ENCODE measurements at regions not wholly inside any gene's neighbourhood (a gene's known extent, or its start where the extent isn't known, plus 50 kb on each side); places are given as distances from the start of the nearest gene placed in this dataset.

GRCh38 chr2:183248866-183249567 lies 124.8 kb downstream of the NUP35 start:
- Histone ChIP-seq H3K36me3 (ENCODE audit: insufficient read depth, low read length) (no peaks in the 10 kb centered on the region), H3K4me3 (ENCODE audit: insufficient read depth, low read length) (no peak overlapping the region), H3K4me1 (ENCODE audit: insufficient read depth, low read length) (no peaks in the 10 kb centered on the region), H4K20me1 (ENCODE audit: insufficient read depth, low read length) (no peaks in the 10 kb centered on the region), H3K4me2 (ENCODE audit: insufficient read depth, low read length) (no peak overlapping the region), H3K27me3 (ENCODE audit: insufficient read depth, low read length) (no peaks in the 10 kb centered on the region), H3K79me2 (ENCODE audit: insufficient read depth, low read length) (no peaks in the 10 kb centered on the region), H3K9me3 (ENCODE audit: low read depth, low read length) (no peaks in the 10 kb centered on the region), H2AFZ (ENCODE audit: low read length) (no peak overlapping the region), H3K27ac (ENCODE audit: low read depth, low read length) (no peak overlapping the region)
- TF ChIP-seq CTCF (IDR thresholded peaks at IDR 0.05; ENCODE audit: extremely low read depth, low read depth, low read length), result peak; percentile 58
- DNase-seq (ENCODE audit: insufficient read length, low spot score, missing footprints), result no peak

- no peaks in the 10 kb centered on the region for H3K27me3 ChIP-seq (ENCODE audit: insufficient read depth, low read length)
- no peak overlapping the region for H2AFZ ChIP-seq (ENCODE audit: low read length)
- H3K4me3 ChIP-seq (ENCODE audit: insufficient read depth, low read length), result no peak overlapping the region
- no peaks in the 10 kb centered on the region for H3K36me3 ChIP-seq (ENCODE audit: insufficient read depth, low read length)
- H3K4me2 ChIP-seq (ENCODE audit: insufficient read depth, low read length), result no peak overlapping the region
- H3K27ac ChIP-seq (ENCODE audit: low read depth, low read length), result no peak overlapping the region
- no peaks in the 10 kb centered on the region for H3K79me2 ChIP-seq (ENCODE audit: insufficient read depth, low read length)
- no peak for TF ChIP-seq CTCF (IDR thresholded peaks at IDR 0.05; ENCODE audit: extremely low read depth, low read depth, low read length)
- H3K4me1 ChIP-seq (ENCODE audit: insufficient read depth, low read length), result no peaks in the 10 kb centered on the region
- H4K20me1 ChIP-seq (ENCODE audit: insufficient read depth, low read length), result no peaks in the 10 kb centered on the region
- no peak for DNase-seq (ENCODE audit: insufficient read length, low spot score, missing footprints)
- H3K9me3 ChIP-seq (ENCODE audit: low read depth, low read length), result no peaks in the 10 kb centered on the region
Measured at GRCh38 chr2:183250061-183250460, 125.8 kb downstream of the NUP35 start.

- H2AFZ ChIP-seq (ENCODE audit: low read length), result no peak overlapping the region
- H3K79me2 ChIP-seq (ENCODE audit: insufficient read depth, low read length), result no peaks in the 10 kb centered on the region
- no peaks in the 10 kb centered on the region for H3K27me3 ChIP-seq (ENCODE audit: insufficient read depth, low read length)
- no peak for DNase-seq (ENCODE audit: insufficient read length, low spot score, missing footprints)
- no peaks in the 10 kb centered on the region for H3K4me1 ChIP-seq (ENCODE audit: insufficient read depth, low read length)
- H3K9me3 ChIP-seq (ENCODE audit: low read depth, low read length), result no peaks in the 10 kb centered on the region
- no peaks in the 10 kb centered on the region for H3K36me3 ChIP-seq (ENCODE audit: insufficient read depth, low read length)
- H4K20me1 ChIP-seq (ENCODE audit: insufficient read depth, low read length), result no peaks in the 10 kb centered on the region
- TF ChIP-seq CTCF (IDR thresholded peaks at IDR 0.05; ENCODE audit: extremely low read depth, low read depth, low read length), result no peak
- H3K4me3 ChIP-seq (ENCODE audit: insufficient read depth, low read length), result no peak overlapping the region
- no peak overlapping the region for H3K4me2 ChIP-seq (ENCODE audit: insufficient read depth, low read length)
- no peak overlapping the region for H3K27ac ChIP-seq (ENCODE audit: low read depth, low read length)
Measured at GRCh38 chr2:183250472-183250871, 126.2 kb downstream of the NUP35 start.

GRCh38 chr2:183253441-183254130 lies 129.3 kb downstream of the NUP35 start:
- no peaks in the 10 kb centered on the region for H4K20me1 ChIP-seq (ENCODE audit: insufficient read depth, low read length)
- H3K4me3 ChIP-seq (ENCODE audit: insufficient read depth, low read length), result no peak overlapping the region
- H3K27ac ChIP-seq (ENCODE audit: low read depth, low read length), result no peak overlapping the region
- H3K27me3 ChIP-seq (ENCODE audit: insufficient read depth, low read length), result no peaks in the 10 kb centered on the region
- H3K36me3 ChIP-seq (ENCODE audit: insufficient read depth, low read length), result no peaks in the 10 kb centered on the region
- no peak overlapping the region for H2AFZ ChIP-seq (ENCODE audit: low read length)
- H3K4me2 ChIP-seq (ENCODE audit: insufficient read depth, low read length), result no peak overlapping the region
- H3K9me3 ChIP-seq (ENCODE audit: low read depth, low read length), result no peaks in the 10 kb centered on the region
- no peak for DNase-seq (ENCODE audit: insufficient read length, low spot score, missing footprints)
- H3K79me2 ChIP-seq (ENCODE audit: insufficient read depth, low read length), result no peaks in the 10 kb centered on the region
- H3K4me1 ChIP-seq (ENCODE audit: insufficient read depth, low read length), result no peaks in the 10 kb centered on the region
- TF ChIP-seq CTCF (IDR thresholded peaks at IDR 0.05; ENCODE audit: extremely low read depth, low read depth, low read length), result no peak

Measured in osteoblast (primary cell).